OCI-LY3 (cell line): ENCODE measurements at regions not wholly inside any gene's neighbourhood (a gene's known extent, or its start where the extent isn't known, plus 50 kb on each side); places are given as distances from the start of the nearest gene placed in this dataset.
A peak's percentile ranks its signal among the peaks of the same experiment; 100 is the strongest.

Experiments used
- H2AFZ ChIP-seq: fragments of 200-600, 300-600 bp; shearing (Covaris generic); 2 replicates; pipeline ENCODE4 v1.6.0; 2014; ENCODE audit warnings: antibody characterized with exemption, low read depth, low read length
- H3K27ac ChIP-seq: fragments of 200-600, 300-600 bp; sonication (generic); 2 replicates; pipeline ENCODE4 v1.5.1; 2014; ENCODE audit warnings: mild to moderate bottlenecking, low read length, moderate library complexity, mixed read lengths
- H3K27me3 ChIP-seq: fragments of 200-600, 300-600 bp; sonication (generic); 2 replicates; pipeline ENCODE4 v1.6.1; 2014; ENCODE audit warnings: low read depth, low read length, mixed read lengths
- H3K36me3 ChIP-seq: fragments of 200-600, 300-600 bp; sonication (generic); replicated peaks from 2 replicates; pipeline ENCODE3; 2014; ENCODE audit warnings: low read depth, low read length, mixed read lengths
- H3K4me1 ChIP-seq: fragments of 300-600, 200-600 bp; sonication (generic); 2 replicates; pipeline ENCODE4 v1.6.1; 2014; ENCODE audit warnings: low read length, mixed read lengths
- H3K4me2 ChIP-seq: fragments of 200-600, 300-600 bp; sonication (generic); 2 replicates; pipeline ENCODE4 v1.6.1; 2014; ENCODE audit warnings: low read length, mixed read lengths
- H3K4me3 ChIP-seq: fragments of 300-600, 200-600 bp; sonication (generic); 2 replicates; pipeline ENCODE4 v1.5.1; 2014; ENCODE audit warnings: antibody characterized with exemption, mild to moderate bottlenecking, low read length, moderate library complexity
- H3K79me2 ChIP-seq: fragments of 300-600, 200-600 bp; shearing (Covaris generic); 2 replicates; pipeline ENCODE4 v1.6.1; 2014; ENCODE audit warnings: mild to moderate bottlenecking, low read length, mixed read lengths
- H3K9ac ChIP-seq: fragments of 300-600, 200-600 bp; shearing (Covaris generic); 2 replicates; pipeline ENCODE4 v1.6.0; 2014; ENCODE audit warnings: mild to moderate bottlenecking, low read length, moderate library complexity
- H3K9me3 ChIP-seq: fragments of 200-600, 300-600 bp; shearing (Covaris generic); 2 replicates; pipeline ENCODE4 v1.6.1; 2014; ENCODE audit warnings: low read length, mixed read lengths; ENCODE audit not compliant: insufficient read depth
- H4K20me1 ChIP-seq: fragments of 200-600, 300-600 bp; sonication (generic); 2 replicates; pipeline ENCODE4 v1.6.1; 2016; ENCODE audit warnings: low read length, mixed read lengths; ENCODE audit not compliant: insufficient read depth
- CTCF ChIP-seq: fragments of 200-600, 300-600 bp; sonication (generic); IDR thresholded peaks from 2 replicates; pipeline ENCODE4 v1.5.1; 2014; ENCODE audit warnings: antibody characterized with exemption, low read length, low read depth
- EZH2phosphoT487 ChIP-seq: fragments of 200-600 bp; shearing (Covaris generic); IDR thresholded peaks from 2 replicates; pipeline ENCODE4 v1.6.1; 2018; ENCODE audit warnings: antibody characterized with exemption, mixed run types, low read depth

GRCh38 chr3:78421247-78421966 lies 1346.4 kb downstream of the ROBO1 start:
- Histone ChIP-seq H3K27ac (no peak overlapping the region), H3K27me3 (no peaks in the 10 kb centered on the region), H3K4me2 (no peak overlapping the region), H4K20me1 (no peaks in the 10 kb centered on the region), H2AFZ (no peak overlapping the region), H3K4me3 (no peak overlapping the region), H3K36me3 (no peaks in the 10 kb centered on the region), H3K4me1 (peaks cover 12% of the 10 kb centered on the region; the same call in 1 of the 2 replicates), H3K9me3 (no peaks in the 10 kb centered on the region), H3K79me2 (no peaks in the 10 kb centered on the region), H3K9ac (no peak overlapping the region)
- TF ChIP-seq EZH2phosphoT487 (no peak), CTCF (no peak)

GRCh38 chr3:78424656-78425055 lies 1343.1 kb downstream of the ROBO1 start:
- no peak overlapping the region for H3K9ac ChIP-seq
- TF ChIP-seq EZH2phosphoT487, result no peak

GRCh38 chr3:78426454-78426853 lies 1341.3 kb downstream of the ROBO1 start:
- Histone ChIP-seq H3K79me2 (no peaks in the 10 kb centered on the region), H3K27ac (no peak overlapping the region), H3K36me3 (no peaks in the 10 kb centered on the region), H3K27me3 (no peaks in the 10 kb centered on the region), H3K4me1 (peaks cover 16% of the 10 kb centered on the region; the same call in 1 of the 2 replicates), H3K4me3 (no peak overlapping the region), H4K20me1 (no peaks in the 10 kb centered on the region), H3K9me3 (no peaks in the 10 kb centered on the region), H3K9ac (no peak overlapping the region), H3K4me2 (no peak overlapping the region), H2AFZ (no peak overlapping the region)
- TF ChIP-seq CTCF (no peak), EZH2phosphoT487 (no peak)

More at GRCh38 chr3:78424656-78425055, 1343.1 kb downstream of the ROBO1 start:
- no peaks in the 10 kb centered on the region for H3K36me3 ChIP-seq
- no peak overlapping the region for H3K4me3 ChIP-seq
- H3K79me2 ChIP-seq, result no peaks in the 10 kb centered on the region
- H3K27me3 ChIP-seq, result no peaks in the 10 kb centered on the region
- H3K9me3 ChIP-seq, result no peaks in the 10 kb centered on the region
- H3K4me1 ChIP-seq, result peaks cover 12% of the 10 kb centered on the region; the same call in 1 of the 2 replicates
- H2AFZ ChIP-seq, result peak overlapping the region; percentile 20; the same call in 1 of the 2 replicates
- H3K27ac ChIP-seq, result no peak overlapping the region
- H4K20me1 ChIP-seq, result no peaks in the 10 kb centered on the region
- H3K4me2 ChIP-seq, result no peak overlapping the region

- H3K9me3 ChIP-seq, result no peaks in the 10 kb centered on the region
- no peak overlapping the region for H3K9ac ChIP-seq
- no peaks in the 10 kb centered on the region for H3K79me2 ChIP-seq
- H3K4me3 ChIP-seq, result no peak overlapping the region
- peaks cover 12% of the 10 kb centered on the region; the same call in 1 of the 2 replicates for H3K4me1 ChIP-seq
- H3K27me3 ChIP-seq, result no peaks in the 10 kb centered on the region
- no peaks in the 10 kb centered on the region for H3K36me3 ChIP-seq
- no peak overlapping the region for H2AFZ ChIP-seq
- H3K27ac ChIP-seq, result no peak overlapping the region
- H3K4me2 ChIP-seq, result no peak overlapping the region
- TF ChIP-seq EZH2phosphoT487, result no peak
- no peak for TF ChIP-seq CTCF
- H4K20me1 ChIP-seq, result no peaks in the 10 kb centered on the region
These were observed 1340.5 kb downstream of the ROBO1 start for GRCh38 chr3:78427303-78427702.
